ENCODE measurements at regions not wholly inside any gene's neighbourhood (a gene's known extent, or its start where the extent isn't known, plus 50 kb on each side); places are given as distances from the start of the nearest gene placed in this dataset.

DNA sequence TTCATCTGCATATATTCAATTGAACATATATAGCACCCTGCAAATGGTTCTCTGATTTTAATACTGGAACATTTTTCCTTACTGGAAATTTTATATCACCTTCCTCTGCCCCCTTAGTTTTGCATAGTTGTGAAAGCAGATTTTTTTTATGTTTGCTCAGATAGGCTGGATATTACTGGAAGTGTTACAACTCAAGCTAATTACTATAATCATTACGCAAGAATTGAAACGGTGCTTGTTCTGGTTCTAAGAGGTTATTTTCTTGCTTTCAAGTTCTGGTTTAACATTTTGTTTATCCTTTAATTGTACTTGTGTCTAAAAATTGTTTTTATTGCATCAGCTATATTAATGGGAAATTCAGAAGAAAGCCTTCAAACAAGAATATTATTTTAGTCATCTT lies 95.6 kb upstream of the MYO16 start:
- no TSS peak for BruUV-seq (replicated peaks)
- Mint-ChIP-seq H3K27me3 (ENCODE audit: insufficient read depth, unreplicated experiment) (peaks cover 58% of the 10 kb centered on the region), H3K9me3 (ENCODE audit: unreplicated experiment) (peaks cover 8% of the 10 kb centered on the region), H3K4me3 (ENCODE audit: unreplicated experiment) (no peak overlapping the region), H3K36me3 (ENCODE audit: insufficient read depth, unreplicated experiment) (no peaks in the 10 kb centered on the region), H3K27ac (ENCODE audit: low read depth, unreplicated experiment) (no peak overlapping the region), H3K4me1 (ENCODE audit: insufficient read depth, unreplicated experiment) (no peaks in the 10 kb centered on the region)
- CTCF ChIA-PET: interaction anchor here (0.9 to 2.5 kb wide), 2 partner anchors 25 to 163 kb away, joined by 3 to 8 read pairs; no protein-coding TSS in a partner anchor
- intact Hi-C loops (cut with micrococcal nuclease): no loop called here
- DNase-seq (ENCODE audit: unreplicated experiment): no peak
- TF ChIP-seq, protein P1, sequence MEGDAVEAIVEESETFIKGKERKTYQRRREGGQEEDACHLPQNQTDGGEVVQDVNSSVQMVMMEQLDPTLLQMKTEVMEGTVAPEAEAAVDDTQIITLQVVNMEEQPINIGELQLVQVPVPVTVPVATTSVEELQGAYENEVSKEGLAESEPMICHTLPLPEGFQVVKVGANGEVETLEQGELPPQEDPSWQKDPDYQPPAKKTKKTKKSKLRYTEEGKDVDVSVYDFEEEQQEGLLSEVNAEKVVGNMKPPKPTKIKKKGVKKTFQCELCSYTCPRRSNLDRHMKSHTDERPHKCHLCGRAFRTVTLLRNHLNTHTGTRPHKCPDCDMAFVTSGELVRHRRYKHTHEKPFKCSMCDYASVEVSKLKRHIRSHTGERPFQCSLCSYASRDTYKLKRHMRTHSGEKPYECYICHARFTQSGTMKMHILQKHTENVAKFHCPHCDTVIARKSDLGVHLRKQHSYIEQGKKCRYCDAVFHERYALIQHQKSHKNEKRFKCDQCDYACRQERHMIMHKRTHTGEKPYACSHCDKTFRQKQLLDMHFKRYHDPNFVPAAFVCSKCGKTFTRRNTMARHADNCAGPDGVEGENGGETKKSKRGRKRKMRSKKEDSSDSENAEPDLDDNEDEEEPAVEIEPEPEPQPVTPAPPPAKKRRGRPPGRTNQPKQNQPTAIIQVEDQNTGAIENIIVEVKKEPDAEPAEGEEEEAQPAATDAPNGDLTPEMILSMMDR (IDR thresholded peaks at IDR 0.05; ENCODE audit: unreplicated experiment): no peak
- POLR2A ChIA-PET: no interaction called here

DNA sequence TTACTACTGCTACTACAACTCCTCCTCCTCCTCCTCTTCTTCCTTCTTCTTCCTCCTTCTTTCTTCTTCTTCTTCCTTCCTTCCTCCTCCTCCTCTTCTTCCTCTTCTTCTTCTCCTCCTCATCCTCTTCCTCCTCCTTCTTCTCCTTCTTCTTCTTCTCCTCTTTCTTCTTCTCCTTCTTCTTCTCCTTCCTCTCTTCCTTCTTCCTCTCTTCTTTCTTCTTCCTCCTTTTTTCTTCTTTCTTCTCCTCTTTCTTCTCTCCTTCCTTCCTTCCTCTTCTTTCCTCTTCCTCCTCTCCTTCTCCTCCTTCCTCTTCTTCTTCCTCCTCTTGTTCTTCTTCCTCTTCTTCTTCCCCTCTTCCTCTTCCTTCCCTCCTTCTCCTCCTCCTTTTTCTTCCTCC lies 94.7 kb upstream of the MYO16 start:
- peaks cover 49% of the 10 kb centered on the region for H3K27me3 Mint-ChIP-seq (ENCODE audit: insufficient read depth, unreplicated experiment)
- intact Hi-C loops (cut with micrococcal nuclease): no loop called here

DNA sequence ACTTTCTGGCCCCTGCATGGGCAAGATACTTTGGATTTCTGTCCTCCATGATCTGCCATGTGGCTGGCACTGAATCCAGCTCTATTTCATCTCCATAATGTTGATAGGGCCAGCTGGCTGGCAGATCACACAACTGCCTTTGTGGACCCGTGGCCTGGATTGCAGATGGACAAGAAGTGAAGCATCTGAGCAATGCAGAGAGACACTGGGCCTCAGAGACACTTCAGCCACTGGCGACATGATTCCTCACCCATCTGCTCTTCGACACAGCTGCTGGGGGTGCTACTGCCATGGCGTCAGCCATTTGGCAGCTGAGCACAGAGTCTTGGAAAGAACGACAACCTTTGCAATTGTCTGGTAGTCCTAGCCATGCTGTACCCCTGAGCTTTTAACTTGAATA lies 79.5 kb upstream of the MYO16 start:
- TF ChIP-seq, protein P1 (IDR thresholded peaks at IDR 0.05; ENCODE audit: unreplicated experiment): no peak
- no peaks in the 10 kb centered on the region for H3K36me3 Mint-ChIP-seq (ENCODE audit: insufficient read depth, unreplicated experiment)
- H3K27ac Mint-ChIP-seq (ENCODE audit: low read depth, unreplicated experiment): no peak overlapping the region
- intact Hi-C loops (cut with micrococcal nuclease): no loop called here
- H3K9me3 Mint-ChIP-seq (ENCODE audit: unreplicated experiment): no peaks in the 10 kb centered on the region
- no peak for DNase-seq (ENCODE audit: unreplicated experiment)
- no peak overlapping the region for H3K4me3 Mint-ChIP-seq (ENCODE audit: unreplicated experiment)
- no TSS peak for BruUV-seq (replicated peaks)
- peaks cover 57% of the 10 kb centered on the region for H3K27me3 Mint-ChIP-seq (ENCODE audit: insufficient read depth, unreplicated experiment)
- POLR2A ChIA-PET: no interaction called here
- CTCF ChIA-PET: interaction anchor here (0.7 kb wide), 1 partner anchor 712 kb away, joined by 3 read pairs; no protein-coding TSS in a partner anchor
- H3K4me1 Mint-ChIP-seq (ENCODE audit: insufficient read depth, unreplicated experiment): no peaks in the 10 kb centered on the region

More for the DNA sequence above, 94.7 kb upstream of the MYO16 start:
- ChIA-PET POLR2A (no interaction called here), CTCF (no interaction called here)
- Mint-ChIP-seq H3K27ac (ENCODE audit: low read depth, unreplicated experiment) (no peak overlapping the region), H3K4me3 (ENCODE audit: unreplicated experiment) (no peak overlapping the region), H3K9me3 (ENCODE audit: unreplicated experiment) (peaks cover 8% of the 10 kb centered on the region), H3K36me3 (ENCODE audit: insufficient read depth, unreplicated experiment) (no peaks in the 10 kb centered on the region), H3K4me1 (ENCODE audit: insufficient read depth, unreplicated experiment) (no peaks in the 10 kb centered on the region)
- TF ChIP-seq, protein P1 (IDR thresholded peaks at IDR 0.05; ENCODE audit: unreplicated experiment): no peak
- no TSS peak for BruUV-seq (replicated peaks)
- DNase-seq (ENCODE audit: unreplicated experiment): no peak

DNA sequence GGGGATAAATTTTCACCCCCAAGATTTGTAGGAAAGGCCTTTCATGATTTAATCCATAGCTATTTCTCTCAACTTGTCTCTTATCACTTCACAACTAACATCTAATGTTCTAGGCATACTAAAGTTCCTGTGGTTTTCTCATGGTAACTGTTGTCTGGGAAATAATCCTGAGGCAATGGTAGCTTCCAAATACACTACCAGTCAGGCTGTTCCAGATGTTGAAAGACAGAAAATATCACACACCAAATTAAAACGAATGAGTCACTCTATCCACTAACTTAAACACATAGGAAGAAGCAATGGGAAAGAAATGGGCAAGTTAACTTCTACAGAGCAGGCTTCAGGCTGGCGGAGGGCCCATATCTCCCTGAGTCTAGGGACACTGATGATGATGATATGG lies 77.7 kb upstream of the MYO16 start:
- ChIA-PET POLR2A (no interaction called here), CTCF (interaction anchor here (0.7 kb wide), 1 partner anchor 307 kb away, joined by 3 read pairs; no protein-coding TSS in a partner anchor)
- no peak overlapping the region for H3K27ac Mint-ChIP-seq (ENCODE audit: low read depth, unreplicated experiment)
- TF ChIP-seq, protein P1 (IDR thresholded peaks at IDR 0.05; ENCODE audit: unreplicated experiment): no peak
- H3K4me1 Mint-ChIP-seq (ENCODE audit: insufficient read depth, unreplicated experiment): no peaks in the 10 kb centered on the region
- no TSS peak for BruUV-seq (replicated peaks)
- H3K9me3 Mint-ChIP-seq (ENCODE audit: unreplicated experiment): no peaks in the 10 kb centered on the region
- no peaks in the 10 kb centered on the region for H3K36me3 Mint-ChIP-seq (ENCODE audit: insufficient read depth, unreplicated experiment)
- no peak overlapping the region for H3K4me3 Mint-ChIP-seq (ENCODE audit: unreplicated experiment)
- peaks cover 72% of the 10 kb centered on the region for H3K27me3 Mint-ChIP-seq (ENCODE audit: insufficient read depth, unreplicated experiment)
- intact Hi-C loops (cut with micrococcal nuclease): no loop called here
- no peak for DNase-seq (ENCODE audit: unreplicated experiment)
